GM19023 (cell line): ENCODE measurements at regions not wholly inside any gene's neighbourhood (a gene's known extent, or its start where the extent isn't known, plus 50 kb on each side); places are given as distances from the start of the nearest gene placed in this dataset.
"Not testable (repeated sequence)": the region's sequence is repeated elsewhere in the genome, so short reads cannot be mapped to it uniquely, and the experiment has no call there.

ENCODE experiments used
- ATAC-seq: cut with Tn5 transposase; IDR thresholded peaks from one replicate; pipeline ENCODE4 v1.9.1; 2021; ENCODE audit warnings: mild to moderate bottlenecking, moderate library complexity; ENCODE audit not compliant: unreplicated experiment

DNA sequence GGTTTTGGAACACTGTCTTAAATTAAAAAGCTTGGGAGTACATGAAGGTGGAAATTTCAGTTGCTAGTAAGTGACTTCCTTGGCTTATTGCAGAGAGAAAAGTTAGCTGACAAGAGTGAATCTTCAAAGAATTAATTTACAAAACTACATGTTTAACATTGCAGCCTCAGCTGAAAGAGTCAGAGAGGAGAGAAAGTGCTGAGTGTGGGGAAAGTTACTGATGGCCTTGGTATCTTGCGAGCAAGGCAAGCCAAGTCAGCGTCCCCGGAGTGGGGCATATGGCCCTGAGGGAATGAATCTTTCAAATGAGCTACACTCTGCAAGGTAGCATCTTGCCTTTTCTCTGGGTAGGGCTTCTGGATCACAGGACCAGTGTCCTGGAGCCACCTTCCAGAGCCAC is 131.3 kb downstream of the LPIN1 start:
- no peak for ATAC-seq

DNA sequence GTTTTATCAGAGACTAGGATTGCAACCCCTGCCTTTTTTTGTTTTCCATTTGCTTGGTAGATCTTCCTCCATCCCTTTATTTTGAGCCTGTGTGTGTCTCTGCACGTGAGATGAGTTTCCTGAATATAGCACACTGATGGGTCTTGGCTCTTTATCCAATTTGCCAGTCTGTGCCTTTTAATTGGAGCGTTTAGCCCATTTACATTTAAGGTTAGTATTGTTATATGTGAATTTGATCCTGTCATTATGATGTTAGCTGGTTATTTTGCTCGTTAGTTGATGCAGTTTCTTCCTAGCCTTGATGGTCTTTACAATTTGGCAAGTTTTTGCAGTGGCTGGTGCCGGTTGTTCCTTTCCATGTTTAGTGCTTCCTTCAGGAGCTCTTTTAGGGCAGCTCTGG is 138.8 kb downstream of the LPIN1 start:
- not testable (repeated sequence) for ATAC-seq

DNA sequence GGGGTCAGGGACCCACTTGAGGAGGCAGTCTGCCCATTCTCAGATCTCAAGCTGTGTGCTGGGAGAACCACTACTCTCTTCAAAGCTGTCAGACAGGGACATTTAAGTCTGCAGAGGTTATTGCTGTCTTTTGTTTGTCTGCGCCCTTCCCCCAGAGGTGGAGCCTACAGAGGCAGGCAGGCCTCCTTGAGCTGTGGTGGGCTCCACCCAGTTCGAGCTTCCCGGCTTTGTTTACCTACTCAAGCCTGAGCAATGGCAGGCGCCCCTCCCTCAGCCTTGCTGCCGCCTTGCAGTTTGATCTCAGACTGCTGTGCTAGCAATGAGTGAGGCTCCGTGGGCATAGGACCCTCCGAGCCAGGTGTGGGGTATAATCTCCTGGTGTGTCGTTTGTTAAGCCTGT is 140.5 kb downstream of the LPIN1 start:
- ATAC-seq: not testable (repeated sequence)

DNA sequence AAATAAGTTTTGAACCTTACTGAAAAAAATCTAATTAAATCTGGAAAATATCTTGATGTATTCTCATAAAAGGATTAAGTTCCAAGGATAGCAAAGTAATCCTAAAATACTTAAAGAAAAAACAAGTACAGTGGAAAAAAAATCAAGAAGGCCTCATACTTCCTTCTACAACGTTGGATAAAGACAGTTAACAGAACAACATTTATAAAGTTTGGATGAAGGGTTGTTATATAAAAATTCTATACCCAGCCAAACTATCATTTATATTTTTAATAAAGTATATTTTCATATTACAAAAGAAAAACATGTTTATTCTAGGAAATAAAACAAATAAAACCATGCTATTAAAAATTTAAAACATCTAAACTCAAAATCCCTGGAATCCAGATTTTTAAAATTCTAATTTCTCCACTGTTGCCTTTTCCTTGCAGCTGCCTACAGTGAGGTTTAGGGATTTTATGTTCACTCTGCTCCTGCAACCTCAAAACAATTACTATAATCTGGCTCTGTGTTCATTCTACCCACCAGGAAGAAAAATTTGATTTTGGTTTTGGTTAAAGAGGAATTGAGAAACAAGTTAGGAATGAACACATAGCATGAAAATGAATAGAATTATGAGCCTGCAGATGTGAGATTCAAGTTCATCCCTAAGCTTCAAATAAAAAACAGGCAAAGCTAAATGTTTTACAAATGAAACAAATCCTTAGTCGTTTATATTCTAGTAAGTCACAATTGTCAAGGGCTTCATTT is 142.8 kb downstream of the LPIN1 start:
- ATAC-seq: no peak

DNA sequence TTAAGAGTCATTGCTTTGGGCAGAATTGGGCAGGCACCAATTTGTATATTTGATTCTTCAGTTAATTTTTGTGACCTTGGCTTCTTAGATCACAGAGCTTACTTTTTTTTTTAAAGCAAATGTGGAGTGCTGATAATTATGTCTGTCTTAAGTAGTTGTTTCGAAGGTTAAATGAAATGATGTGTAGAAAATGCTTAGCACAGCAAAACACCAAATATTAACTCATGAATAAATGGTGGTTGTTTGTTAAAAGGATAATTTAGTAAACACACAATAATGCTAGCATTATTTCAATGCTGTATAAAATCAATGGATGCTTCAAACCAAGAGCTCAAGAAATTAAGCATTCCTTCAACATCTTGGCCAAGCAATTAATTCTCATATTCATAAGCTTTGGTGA is 143.4 kb downstream of the LPIN1 start:
- no peak for ATAC-seq

DNA sequence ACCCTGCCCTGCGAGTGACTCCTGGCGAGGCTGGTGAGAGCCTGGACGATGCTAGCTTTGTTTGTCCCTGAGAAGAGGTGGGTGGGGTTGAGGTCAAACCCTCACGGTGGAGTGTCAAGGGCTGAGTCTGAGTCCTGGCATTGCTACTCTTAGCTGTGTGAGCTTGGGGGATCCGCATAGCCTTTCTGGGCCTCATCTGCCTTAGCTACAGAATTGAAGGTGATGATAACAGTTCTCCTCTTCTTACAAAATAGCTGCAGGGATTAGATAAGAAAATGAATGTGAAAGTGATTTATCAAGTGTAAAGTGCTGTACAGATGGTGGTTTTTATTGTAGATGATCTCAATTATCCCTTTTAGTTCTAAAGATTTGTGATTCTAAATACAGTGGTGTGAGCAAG is 144.6 kb downstream of the LPIN1 start:
- ATAC-seq: no peak

DNA sequence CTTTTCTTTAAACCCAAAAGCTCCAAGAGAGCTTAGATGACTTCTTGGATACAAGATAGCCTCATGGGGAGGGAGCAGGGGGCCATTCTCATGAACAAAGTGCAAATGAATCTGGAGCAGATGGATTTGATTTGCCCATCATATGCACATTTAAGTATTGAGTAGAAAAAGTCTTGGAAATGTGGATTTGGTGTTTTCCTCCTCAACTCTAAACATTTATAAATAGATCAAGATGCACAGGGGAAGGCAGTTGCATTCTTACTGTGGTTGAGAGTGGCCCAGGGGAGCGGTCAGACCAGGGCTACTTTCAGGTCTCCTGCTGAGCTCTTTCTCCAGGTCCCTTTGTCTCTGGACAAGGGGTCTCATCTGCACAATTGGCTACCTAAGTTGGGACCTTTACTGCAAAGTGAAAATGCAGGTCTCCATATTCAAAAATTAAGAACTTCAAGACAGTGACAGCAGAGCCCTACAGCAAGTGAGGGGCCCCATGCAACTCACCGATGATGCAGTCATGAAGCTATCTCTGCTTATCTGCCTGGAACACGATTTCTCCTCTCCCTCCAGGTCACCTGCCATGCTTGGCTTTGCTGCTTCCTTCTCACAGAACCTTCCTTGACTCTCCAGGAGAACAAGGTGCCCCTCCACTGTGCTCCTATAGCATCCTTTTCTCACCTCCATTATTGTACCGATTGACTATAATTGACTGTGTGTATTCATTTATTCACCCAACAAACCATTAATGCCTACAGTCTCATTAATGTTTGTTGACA is 145.4 kb downstream of the LPIN1 start:
- ATAC-seq: no peak

DNA sequence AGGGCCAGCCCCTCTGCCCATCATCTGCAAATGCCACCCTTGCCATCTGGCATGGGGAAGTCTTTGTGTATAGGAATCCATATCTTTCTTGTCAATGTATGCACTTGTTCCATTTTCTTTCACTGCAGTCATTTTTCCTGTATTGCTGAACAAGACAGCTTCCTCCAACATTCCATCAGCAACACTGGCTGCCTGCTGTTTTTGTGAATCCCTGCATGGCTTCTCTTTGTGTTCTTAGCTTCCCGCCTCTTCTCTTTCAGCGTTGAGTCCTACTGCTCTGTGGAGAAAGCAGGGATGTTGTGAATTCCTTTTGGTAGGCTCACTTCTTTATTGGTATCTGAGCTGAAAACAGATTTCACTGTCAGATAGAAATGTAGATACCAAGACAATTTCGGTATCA is 150.0 kb downstream of the LPIN1 start:
- ATAC-seq: no peak

DNA sequence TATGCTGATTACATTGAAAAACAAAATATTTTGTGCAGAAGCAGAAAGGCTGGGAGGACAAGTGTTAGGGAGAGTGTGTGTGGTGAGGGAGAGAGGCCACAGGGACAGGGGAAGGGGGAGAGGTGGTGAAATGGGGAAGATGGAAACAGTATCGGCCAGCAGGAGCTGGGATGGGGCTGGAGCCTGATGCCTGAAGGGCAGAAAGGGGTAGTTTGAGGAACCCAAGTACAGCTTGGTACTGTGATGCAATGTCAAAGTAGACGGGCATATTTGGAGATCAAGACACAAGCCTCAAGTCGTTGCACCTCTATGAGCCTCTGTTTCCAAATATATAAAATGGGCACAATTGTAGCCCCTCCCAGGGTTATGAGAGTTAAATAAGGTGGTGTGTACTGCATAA is 152.1 kb downstream of the LPIN1 start:
- no peak for ATAC-seq

- ATAC-seq: no peak
These were observed 152.9 kb downstream of the LPIN1 start for GRCh38 chr2:11899264-11899818.

DNA sequence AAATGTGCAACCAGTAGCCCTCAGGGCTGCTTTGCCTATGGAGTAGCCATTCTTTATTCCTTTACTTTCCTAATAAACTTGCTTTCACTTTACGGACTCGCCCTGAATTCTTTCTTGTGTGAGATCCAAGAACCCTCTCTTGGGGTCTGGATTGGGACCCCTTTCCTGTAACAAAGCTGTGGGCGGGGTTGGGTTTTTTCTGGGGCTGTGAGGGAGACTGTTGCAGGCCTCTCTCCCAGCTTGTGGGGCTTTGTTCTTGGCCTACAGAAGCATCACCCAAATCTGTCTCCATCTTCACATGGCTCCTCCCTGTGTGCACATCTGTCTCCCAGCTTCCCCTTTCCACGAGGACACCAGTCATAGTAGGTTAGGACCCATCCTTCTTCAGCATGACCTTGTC is 154.5 kb downstream of the LPIN1 start:
- not testable (repeated sequence) for ATAC-seq

GRCh38 chr2:11901351-11902069 is 155.1 kb downstream of the LPIN1 start:
- no peak for ATAC-seq

GRCh38 chr2:11903085-11903606 is 156.7 kb downstream of the LPIN1 start:
- no peak for ATAC-seq

DNA sequence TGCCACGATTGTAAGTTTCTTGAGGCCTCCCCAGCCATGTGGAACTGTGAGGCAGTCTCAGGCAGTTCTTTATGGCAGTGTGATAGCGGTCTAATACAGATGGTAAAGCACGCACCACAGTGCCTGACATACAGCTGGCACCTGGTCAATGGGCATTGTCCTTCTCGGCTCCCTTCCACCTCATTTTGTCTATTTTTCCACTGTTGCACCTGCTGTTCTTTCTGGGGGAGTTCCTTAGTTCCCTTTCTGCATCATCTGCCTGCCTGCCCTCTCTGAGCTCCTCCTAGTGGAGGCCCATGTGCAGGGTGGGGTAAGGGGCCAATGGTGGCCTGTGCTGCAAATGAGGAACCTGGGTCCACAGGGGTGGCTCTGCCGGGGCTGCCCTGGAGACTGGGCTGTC is 157.6 kb downstream of the LPIN1 start:
- no peak for ATAC-seq

GRCh38 chr2:11904941-11905340 is 158.5 kb downstream of the LPIN1 start:
- ATAC-seq: no peak

DNA sequence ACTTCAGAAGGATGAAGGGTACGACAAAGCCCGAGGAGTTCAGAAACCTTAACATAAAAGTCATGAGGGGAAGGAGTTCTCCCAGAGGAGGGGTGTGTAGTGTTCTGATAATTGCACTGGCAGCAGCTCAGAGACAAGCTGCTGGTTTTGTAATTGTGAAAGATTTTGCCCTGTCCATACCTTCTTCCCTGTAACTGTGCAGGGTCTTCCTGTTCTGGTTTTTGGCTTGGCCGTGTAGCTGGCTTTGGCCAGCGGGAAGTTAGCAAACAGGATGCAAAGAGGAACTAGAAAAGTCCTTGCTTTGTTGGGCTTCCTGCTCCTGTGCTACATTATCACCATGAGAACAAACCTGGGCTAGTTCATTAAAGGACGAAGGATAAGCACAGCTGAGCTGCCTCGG is 160.8 kb downstream of the LPIN1 start:
- ATAC-seq: no peak

DNA sequence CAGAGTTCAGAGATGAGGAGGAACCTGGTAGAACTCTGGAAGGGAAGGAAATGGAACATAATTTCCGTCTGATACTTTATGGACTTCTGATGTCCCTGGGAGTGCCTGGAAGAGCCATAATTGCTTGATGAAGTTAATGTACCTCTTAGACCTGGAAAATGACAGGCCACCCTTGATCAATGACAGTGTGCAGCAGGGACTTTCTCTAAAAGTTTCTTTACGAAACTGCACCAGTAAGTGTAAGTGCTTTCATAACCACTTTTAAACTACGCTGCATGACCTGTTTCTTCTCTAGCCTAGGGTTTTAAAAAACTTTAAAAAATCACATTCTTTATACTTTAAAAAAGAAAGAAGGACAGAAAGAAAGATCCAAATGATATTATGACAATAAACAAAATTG is 164.5 kb downstream of the LPIN1 start:
- ATAC-seq: no peak

DNA sequence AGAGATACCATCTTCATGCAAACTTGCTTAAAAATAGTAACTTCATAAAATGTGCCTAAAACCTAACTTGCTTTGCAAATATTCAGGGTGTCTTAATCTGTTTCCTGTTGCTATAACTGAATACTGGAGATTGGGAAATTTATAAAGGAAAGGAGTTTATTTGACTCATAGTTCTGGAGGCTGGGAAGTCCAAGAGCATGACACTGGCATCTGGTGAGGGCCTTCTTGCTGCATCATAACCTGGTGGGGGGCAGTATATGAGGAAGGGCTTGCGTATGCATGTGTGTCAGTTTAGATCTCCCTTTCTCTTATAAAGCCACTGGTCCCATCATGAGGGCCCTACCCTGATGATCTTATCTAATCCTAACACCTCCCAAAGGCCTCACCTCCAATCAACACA is 166.5 kb downstream of the LPIN1 start:
- no peak for ATAC-seq

- ATAC-seq: no peak
These were observed 168.0 kb downstream of the LPIN1 start for GRCh38 chr2:11914455-11914854.

DNA sequence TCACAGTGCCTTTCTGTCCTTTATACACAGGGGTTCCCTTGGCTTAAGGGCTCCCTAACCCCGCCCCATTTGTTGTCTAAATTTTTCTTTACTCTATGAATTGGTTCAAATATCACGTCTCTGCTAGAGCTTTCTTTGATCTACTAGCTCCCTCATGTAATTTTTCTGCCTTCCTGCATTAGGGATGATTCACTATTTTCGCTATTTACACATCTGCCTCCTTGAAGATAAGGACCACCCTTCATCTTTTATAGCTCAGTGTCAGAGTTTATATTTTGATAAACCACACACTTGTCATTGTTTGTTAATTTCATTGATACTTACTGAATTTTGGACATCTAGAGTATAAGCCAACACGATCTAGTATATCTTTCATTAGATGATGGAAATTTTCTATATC is 169.2 kb downstream of the LPIN1 start:
- no peak for ATAC-seq

- ATAC-seq: no peak
These were observed 173.5 kb downstream of the LPIN1 start for GRCh38 chr2:11919953-11920352.
